Right cardiac atrium (tissue), 5 donors: ENCODE measurements at regions not wholly inside any gene's neighbourhood (a gene's known extent, or its start where the extent isn't known, plus 50 kb on each side); places are given as distances from the start of the nearest gene placed in this dataset.

Experiments
- ATAC-seq, 2 donors: fragments of 200-7000 bp; cut with Tn5 transposase; one replicate each; pipeline versions ENCODE4 v1.8.0 to v1.9.1; 2020; ENCODE audit warnings: moderate library complexity in 2 of 2, mild to moderate bottlenecking in 1 of 2
- DNase-seq, 3 donors: peaks; one replicate each; pipeline ENCODE4 v3.0.0-alpha.2; 2020
- H3K27ac ChIP-seq: one replicate; pipeline ENCODE4 v1.5.1; 2013; ENCODE audit warnings: mild to moderate bottlenecking, low read length, control low read depth, moderate library complexity
- H3K27me3 ChIP-seq: one replicate; pipeline ENCODE4 v1.6.1; 2013; ENCODE audit not compliant: control insufficient read depth, insufficient read depth
- H3K4me1 ChIP-seq: one replicate; pipeline ENCODE4 v1.6.1; 2013; ENCODE audit warnings: low read length; ENCODE audit not compliant: control insufficient read depth, insufficient read depth
- H3K4me3 ChIP-seq: one replicate; pipeline ENCODE4 v1.5.1; 2013; ENCODE audit warnings: low read length, control low read depth
- H3K9me3 ChIP-seq: one replicate; pipeline ENCODE4 v1.6.1; 2013; ENCODE audit warnings: low read length; ENCODE audit not compliant: control insufficient read depth
- WGBS: extraction: QIAGEN DNeasy Blood & Tissue Kit; methylation state at CpG from one replicate; pipeline ENCODE4 v1.1.7; 2013; 5-methylcytosine and 5-hydroxymethylcytosine counted together
- intact Hi-C, 4 donors: fragments of 100-400 bp; cut with DNase I; formaldehyde crosslinking; loops; one replicate each; pipeline versions ENCODE4 v1.11.0 to v1.14.0; 2022 to 2023
- donor health status: healthy with polysubstance abuse.
- donor health status: DM: no; HTN: yes; CAD: no.
- donor health status: DM: no; HTN: no; CAD: no.
- donor health status: DM: no; HTN: yes; CAD: no; lungs with severe emphysema.
- donor health status: DM: yes; HTN: yes; CAD: no.

DNA sequence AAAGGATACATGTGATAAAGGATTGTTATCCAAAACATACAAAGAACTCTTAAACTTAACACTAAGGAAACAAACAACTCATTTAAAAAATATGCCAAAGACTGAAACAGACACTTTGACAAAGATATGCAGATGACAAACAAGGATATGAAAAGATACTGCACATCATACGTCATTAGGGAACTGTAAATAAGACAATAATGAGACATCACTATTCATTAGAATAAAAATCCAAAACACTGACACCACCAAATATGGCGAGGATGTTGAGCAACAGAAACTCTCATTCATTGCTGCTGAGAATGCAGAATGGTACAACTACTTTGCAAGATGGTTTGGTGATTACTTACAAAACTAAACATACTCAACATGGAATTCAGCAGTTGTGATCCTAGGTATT, 156.5 kb upstream of the FOXA2 start:
- intact Hi-C loops = no loop called here
- ATAC-seq = no peak

DNA sequence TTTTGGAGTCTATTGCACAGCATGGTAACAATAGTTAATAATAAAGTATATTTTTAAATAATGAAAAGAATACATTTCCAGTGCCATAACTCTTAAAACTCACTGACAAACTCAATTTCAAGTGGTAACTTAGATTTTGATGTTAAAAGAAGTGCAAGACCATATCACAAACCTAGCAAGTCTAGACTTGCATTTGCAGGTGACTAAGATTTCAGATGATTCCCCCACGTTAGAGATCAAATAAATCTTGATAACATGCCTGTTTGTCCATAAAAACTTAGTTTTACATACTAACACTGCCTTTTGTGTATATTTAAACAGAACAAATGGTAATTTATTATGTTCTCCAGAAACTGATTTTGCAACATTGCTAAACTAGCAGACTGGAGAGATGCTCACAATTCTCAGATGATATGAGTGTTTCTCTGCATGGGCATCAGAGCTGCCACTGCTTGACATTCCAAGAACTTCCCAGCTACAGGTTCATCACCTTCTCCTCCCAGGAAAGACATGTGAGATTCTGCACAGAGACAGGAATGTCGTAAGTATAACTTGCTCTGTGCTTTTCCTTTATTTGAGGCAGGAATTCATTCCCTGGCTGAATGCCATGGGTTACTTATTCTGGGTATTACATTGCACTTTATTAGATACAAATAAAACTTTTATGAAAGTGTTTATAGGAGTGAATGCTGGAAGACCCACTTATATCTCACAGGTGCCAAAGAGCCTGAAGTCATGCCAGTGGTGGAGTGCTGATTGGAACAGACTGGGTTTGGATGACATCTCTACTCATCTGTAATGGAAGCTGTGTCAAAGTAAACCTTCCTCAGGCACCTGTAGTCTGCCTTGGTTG, 160.2 kb upstream of the FOXA2 start:
- Histone ChIP-seq H3K9me3 (no peaks in the 10 kb centered on the region), H3K27ac (no peak overlapping the region), H3K4me1 (no peaks in the 10 kb centered on the region), H3K27me3 (no peaks in the 10 kb centered on the region), H3K4me3 (no peak overlapping the region)
- 51% methylated on average over 2 of the region's 2 CpGs for WGBS
- no peak for DNase-seq
- intact Hi-C loops = no loop called here
- ATAC-seq = no peak

More for the DNA sequence above, 156.5 kb upstream of the FOXA2 start:
- no peaks in the 10 kb centered on the region for H3K4me1 ChIP-seq
- H3K27me3 ChIP-seq = no peaks in the 10 kb centered on the region
- no peaks in the 10 kb centered on the region for H3K9me3 ChIP-seq
- H3K4me3 ChIP-seq = no peak overlapping the region
- no peak for DNase-seq
- no peak overlapping the region for H3K27ac ChIP-seq
- WGBS = 85% methylated on average over 2 of the region's 2 CpGs

DNA sequence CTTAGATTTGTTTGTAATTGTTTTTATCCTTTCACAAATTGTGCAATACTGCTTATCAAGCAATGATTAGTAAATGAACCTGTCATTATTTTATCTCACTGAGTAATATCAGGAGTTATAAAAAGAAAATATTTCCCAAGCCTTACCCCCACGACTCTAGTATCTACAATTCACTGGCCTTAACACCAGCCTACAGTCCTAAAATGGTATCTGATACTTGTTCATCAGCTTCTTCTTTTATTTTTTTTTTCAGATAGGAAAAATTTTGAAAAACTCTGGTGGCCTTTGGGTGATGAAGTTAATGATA, 160.8 kb upstream of the FOXA2 start:
- DNase-seq (no peak), ATAC-seq (no peak)
- H3K27ac ChIP-seq = no peak overlapping the region
- no peak overlapping the region for H3K4me3 ChIP-seq
- intact Hi-C loops = no loop called here
- H3K4me1 ChIP-seq = no peaks in the 10 kb centered on the region
- 38% methylated on average over 1 of the region's 1 CpG for WGBS
- no peaks in the 10 kb centered on the region for H3K9me3 ChIP-seq
- no peaks in the 10 kb centered on the region for H3K27me3 ChIP-seq

DNA sequence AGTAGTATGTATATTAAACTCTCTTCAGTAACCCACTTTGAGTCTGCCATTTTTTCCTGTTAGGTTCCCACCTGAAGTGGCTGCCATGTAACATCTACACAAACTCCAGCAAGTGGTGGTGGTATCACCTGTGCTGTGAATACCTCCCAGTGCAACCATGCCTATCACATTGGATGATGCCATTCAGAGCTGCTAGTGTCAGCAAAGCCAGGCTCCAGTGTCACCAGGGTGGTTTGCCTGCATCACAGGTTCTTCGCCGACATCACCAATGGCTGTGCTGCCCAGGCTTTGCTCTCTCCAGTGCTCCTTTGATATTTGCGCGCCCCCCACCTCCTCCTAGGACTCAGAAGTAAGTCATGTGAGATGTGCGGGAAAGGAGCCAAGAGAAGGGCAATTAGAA, 162.6 kb upstream of the FOXA2 start:
- Histone ChIP-seq H3K9me3 (no peaks in the 10 kb centered on the region), H3K4me3 (no peak overlapping the region), H3K27me3 (no peaks in the 10 kb centered on the region), H3K4me1 (no peaks in the 10 kb centered on the region), H3K27ac (no peak overlapping the region)
- DNase-seq (no peak), ATAC-seq (no peak)
- 81% methylated on average over 5 of the region's 5 CpGs for WGBS
- intact Hi-C loops = no loop called here

DNA sequence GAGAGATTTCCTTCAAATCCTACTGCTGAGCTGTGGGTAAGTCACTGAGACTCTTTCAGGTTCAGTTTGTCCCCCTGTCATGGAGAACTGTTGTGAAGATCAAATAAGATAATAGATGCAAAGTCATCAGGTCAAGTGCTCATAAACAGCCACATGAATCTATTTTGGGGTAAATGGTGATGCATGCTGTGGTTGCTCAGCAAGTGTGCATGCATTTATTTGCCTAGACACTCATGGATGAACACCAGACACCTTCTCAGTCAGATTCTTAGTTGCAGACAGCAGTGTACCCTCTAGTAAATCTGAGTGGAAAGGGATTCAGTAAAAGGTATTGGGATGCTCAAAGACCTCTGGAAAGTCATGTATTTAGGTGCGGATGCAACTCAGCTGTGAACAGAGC, 168.0 kb upstream of the FOXA2 start:
- intact Hi-C loops = no loop called here
- ATAC-seq = no peak
- 100% methylated on average over 1 of the region's 1 CpG for WGBS
- Histone ChIP-seq H3K4me3 (no peak overlapping the region), H3K27ac (no peak overlapping the region), H3K27me3 (no peaks in the 10 kb centered on the region), H3K4me1 (no peaks in the 10 kb centered on the region), H3K9me3 (no peaks in the 10 kb centered on the region)
- DNase-seq = no peak

DNA sequence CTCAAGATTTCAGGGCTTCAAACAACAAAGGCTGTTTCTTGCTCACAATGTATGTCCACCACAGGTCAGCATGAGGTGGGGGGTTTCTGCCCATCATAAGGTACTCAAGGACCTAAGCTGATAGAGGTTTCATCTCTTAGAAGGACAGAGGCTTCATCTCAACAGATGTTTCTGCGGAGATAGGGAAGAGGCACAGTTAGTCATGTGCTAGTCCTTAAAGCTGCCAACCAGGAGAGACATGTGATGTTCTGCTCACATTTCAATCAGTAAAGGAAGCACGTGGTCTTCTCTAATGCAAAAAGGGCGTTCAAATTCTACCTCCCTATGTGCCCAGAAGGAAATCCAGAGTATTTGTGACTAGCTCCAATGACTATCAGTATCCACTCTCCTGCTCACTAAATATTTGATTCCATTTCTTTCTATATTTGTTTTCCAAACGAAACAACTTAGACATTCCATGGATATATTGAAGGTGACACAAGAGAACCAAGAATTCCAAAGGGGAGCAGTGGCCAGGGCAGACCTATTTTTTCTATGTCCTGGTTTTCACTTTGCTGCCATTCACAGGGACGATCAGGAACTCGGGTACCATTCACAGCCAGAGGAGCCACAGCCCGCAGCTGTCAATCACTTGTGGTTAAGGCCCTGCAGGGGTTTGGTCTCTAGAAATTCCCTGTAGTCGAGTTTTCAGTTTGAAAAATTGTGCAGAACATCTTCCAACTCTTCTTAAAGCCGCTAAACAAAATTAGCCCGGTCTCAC, 173.2 kb upstream of the FOXA2 start:
- Histone ChIP-seq H3K27ac (no peak overlapping the region), H3K4me1 (no peaks in the 10 kb centered on the region), H3K9me3 (no peaks in the 10 kb centered on the region), H3K4me3 (no peak overlapping the region), H3K27me3 (no peaks in the 10 kb centered on the region)
- intact Hi-C loops = no loop called here
- WGBS = 82% methylated on average over 10 of the region's 10 CpGs
- ATAC-seq (no peak), DNase-seq (no peak)

DNA sequence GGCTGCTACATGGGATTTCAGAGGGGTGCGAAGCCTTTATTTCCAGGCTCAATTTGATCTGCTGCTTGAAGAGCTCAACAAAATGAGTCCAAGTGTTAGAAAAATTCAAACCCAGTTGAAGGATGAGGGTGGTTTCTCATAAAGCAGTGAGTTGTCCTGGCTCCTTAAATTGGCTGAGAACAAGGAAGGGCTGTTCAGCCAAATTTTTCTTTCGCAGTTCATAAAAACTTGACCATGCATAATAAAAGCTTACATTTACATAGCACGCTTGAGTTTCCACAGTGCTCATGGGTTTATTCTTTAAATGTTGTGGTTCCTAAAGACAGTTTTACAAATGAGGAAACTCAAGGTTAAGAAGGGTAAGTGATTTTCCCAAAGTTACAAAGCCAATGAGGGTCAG, 174.4 kb upstream of the FOXA2 start:
- H3K27ac ChIP-seq = no peak overlapping the region
- H3K4me3 ChIP-seq = no peak overlapping the region
- intact Hi-C loops = no loop called here
- DNase-seq (no peak), ATAC-seq (no peak)
- no peaks in the 10 kb centered on the region for H3K27me3 ChIP-seq
- no peaks in the 10 kb centered on the region for H3K9me3 ChIP-seq
- WGBS = 75% methylated on average over 3 of the region's 3 CpGs
- H3K4me1 ChIP-seq = peaks cover 5% of the 10 kb centered on the region

DNA sequence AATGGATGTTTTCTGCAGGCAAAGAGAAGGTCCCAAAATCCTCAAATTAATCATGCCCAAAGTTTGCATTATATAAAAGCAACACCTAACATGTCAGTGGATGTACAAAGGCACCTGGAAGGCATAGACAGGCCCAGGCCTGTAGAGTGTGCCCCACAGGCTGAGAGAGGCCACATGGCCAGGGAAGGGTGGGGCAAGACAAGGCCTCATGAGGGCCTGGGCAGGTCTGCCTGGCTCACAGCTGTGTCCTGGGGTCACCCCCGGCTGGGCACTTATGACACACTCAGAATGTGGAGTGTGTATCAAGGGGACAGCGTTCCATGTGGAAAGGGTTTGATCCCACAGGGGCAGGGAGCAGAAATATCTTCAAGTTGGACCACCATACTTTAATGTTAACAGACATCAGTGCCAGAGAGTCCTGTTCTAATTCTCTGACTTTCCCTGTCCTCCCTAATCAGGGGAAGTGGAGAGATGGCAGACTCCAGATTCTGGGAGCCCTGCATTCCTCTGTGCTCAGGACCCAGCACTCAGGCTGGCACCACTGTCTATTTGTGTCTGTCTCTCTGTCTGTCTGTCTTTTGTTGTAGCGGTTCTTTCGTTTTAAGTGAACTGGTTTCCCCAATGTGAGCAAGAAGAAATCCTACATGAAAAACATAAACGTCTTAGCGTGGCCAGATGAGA, 178.3 kb upstream of the FOXA2 start:
- Histone ChIP-seq H3K27ac (no peak overlapping the region), H3K27me3 (no peaks in the 10 kb centered on the region), H3K9me3 (no peaks in the 10 kb centered on the region), H3K4me3 (no peak overlapping the region), H3K4me1 (peaks cover 6% of the 10 kb centered on the region)
- WGBS = 69% methylated on average over 6 of the region's 6 CpGs
- DNase-seq (no peak), ATAC-seq (peak in 1 of 2 donors; percentile 51)
- intact Hi-C loops = no loop called here

DNA sequence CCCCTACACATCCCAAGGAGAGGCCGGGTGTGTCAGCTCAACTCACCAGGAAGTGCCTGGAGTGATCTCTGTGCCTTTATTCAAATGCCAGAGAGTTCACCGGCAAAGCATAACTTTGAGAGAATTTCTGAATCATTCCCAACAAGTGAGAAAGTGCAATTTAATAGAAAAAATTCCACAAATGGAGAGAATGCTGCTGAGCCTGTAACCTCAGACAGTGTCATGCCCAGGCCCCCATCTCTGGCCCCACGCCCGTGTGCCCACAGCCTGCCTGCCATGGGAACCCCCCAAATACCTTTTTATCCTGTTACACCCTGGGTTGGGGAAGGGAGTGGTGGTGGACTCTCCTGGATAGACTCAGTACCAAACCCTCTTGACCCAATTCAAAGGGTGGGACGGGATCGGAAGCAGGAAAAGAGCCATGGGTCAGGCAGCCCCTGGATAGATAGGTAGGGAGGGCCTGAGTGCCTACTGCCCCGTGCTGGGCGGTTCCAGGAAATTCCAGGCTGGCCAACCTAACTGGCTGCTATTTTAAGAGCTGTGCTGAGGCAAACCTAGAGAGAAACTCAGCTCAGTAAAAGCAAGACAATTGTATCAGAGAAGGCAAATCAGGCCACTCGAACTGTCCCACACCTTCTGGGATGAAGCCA, 179.0 kb upstream of the FOXA2 start:
- H3K4me1 ChIP-seq = peaks cover 6% of the 10 kb centered on the region
- no peak overlapping the region for H3K4me3 ChIP-seq
- 47% methylated on average over 9 of the region's 9 CpGs for WGBS
- DNase-seq = peak; percentile 57 to 69 (median 61)
- peak overlapping the region; percentile 68 for H3K27ac ChIP-seq
- intact Hi-C loops = no loop called here
- ATAC-seq = peak; percentile 89 to 94
- H3K27me3 ChIP-seq = no peaks in the 10 kb centered on the region
- no peaks in the 10 kb centered on the region for H3K9me3 ChIP-seq

DNA sequence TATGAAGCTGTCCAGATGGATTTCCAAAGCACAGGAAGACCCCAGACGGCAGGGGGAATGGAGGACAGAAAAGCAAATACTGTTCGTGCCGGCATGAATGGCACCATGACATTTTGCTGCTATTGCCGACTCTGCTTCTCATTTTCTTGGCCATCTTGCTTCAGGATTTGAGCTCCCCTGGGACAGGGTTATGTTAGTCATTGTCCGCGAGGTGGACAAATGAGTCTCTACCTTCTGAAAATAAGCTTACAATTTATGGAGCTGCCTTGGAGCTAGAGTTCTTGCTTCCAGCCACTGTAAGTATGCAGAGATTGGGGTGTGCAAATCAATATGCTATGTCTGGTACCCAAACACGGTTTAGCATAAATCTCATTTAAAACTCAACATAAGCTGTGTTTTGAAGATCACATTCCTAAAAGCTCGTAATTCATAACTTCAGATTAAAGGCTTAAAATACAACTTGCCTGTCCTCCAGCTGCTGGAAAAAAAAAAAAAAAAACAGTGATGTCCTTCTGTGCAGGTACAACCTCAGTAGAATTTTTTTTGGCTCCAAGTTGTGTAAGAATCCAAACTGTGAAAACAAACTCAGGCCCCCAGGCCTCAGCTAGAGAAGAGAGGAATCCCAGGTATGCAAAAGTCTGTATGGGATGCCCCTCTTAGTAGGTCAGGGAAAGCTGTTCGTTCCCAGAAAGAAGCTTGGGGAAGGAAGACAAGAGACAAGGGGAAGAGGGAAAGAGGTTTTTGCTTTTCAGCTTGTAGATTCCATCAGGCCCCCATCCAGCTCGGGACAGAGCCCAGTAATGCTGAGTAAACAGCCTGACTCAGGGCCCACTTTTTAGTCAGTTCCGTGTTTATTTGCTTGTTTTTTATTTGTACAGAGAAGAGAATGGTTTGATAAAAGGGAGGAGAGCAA, 184.2 kb upstream of the FOXA2 start:
- H3K9me3 ChIP-seq = no peaks in the 10 kb centered on the region
- peaks cover 3% of the 10 kb centered on the region for H3K4me1 ChIP-seq
- no peak overlapping the region for H3K4me3 ChIP-seq
- DNase-seq (peak in 1 of 3 donors; percentile 51), ATAC-seq (no peak)
- intact Hi-C loops = no loop called here
- 67% methylated on average over 11 of the region's 11 CpGs for WGBS
- no peaks in the 10 kb centered on the region for H3K27me3 ChIP-seq
- H3K27ac ChIP-seq = no peak overlapping the region
